ENCODE measurements at regions not wholly inside any gene's neighbourhood (a gene's known extent, or its start where the extent isn't known, plus 50 kb on each side); places are given as distances from the start of the nearest gene placed in this dataset.

- no peak for TF ChIP-seq POLR2AphosphoS5 (IDR thresholded peaks at IDR 0.05; ENCODE audit: insufficient read depth in 1 of 2, low read depth in 1 of 2)
- TF ChIP-seq CTCF (IDR thresholded peaks at IDR 0.05): no peak
- TF ChIP-seq POLR2A (IDR thresholded peaks at IDR 0.05): no peak
- H3K4me3 ChIP-seq: no peak overlapping the region
- DNase-seq (ENCODE audit: extremely low spot score in 2 of 2): no peak
Observed at GRCh38 chr3:72133329-72134011, 348.5 kb upstream of the PROK2 start.

GRCh38 chr3:72131899-72132298 is 347.0 kb upstream of the PROK2 start:
- intact Hi-C loops (cut with DNase I): no loop called here
- H3K36me3 ChIP-seq: no peaks in the 10 kb centered on the region
- TF ChIP-seq POLR2A (IDR thresholded peaks at IDR 0.05) (no peak), CTCF (IDR thresholded peaks at IDR 0.05) (no peak), POLR2AphosphoS5 (IDR thresholded peaks at IDR 0.05; ENCODE audit: insufficient read depth in 1 of 2, low read depth in 1 of 2) (no peak)
- H3K9me3 ChIP-seq: no peaks in the 10 kb centered on the region
- DNase-seq (ENCODE audit: extremely low spot score in 2 of 2): no peak
- H3K4me3 ChIP-seq: no peak overlapping the region
- H3K4me1 ChIP-seq: no peaks in the 10 kb centered on the region
- H3K27me3 ChIP-seq: no peaks in the 10 kb centered on the region
- H3K27ac ChIP-seq: no peak overlapping the region

More at GRCh38 chr3:72133329-72134011, 348.5 kb upstream of the PROK2 start:
- H3K27me3 ChIP-seq: no peaks in the 10 kb centered on the region
- no peaks in the 10 kb centered on the region for H3K36me3 ChIP-seq
- no peaks in the 10 kb centered on the region for H3K9me3 ChIP-seq
- intact Hi-C loops (cut with DNase I): no loop called here
- H3K4me1 ChIP-seq: no peaks in the 10 kb centered on the region
- H3K27ac ChIP-seq: no peak overlapping the region

- H3K27ac ChIP-seq: no peak overlapping the region
- no peak overlapping the region for H3K4me3 ChIP-seq
- no peaks in the 10 kb centered on the region for H3K4me1 ChIP-seq
- no peaks in the 10 kb centered on the region for H3K36me3 ChIP-seq
- H3K9me3 ChIP-seq: no peaks in the 10 kb centered on the region
- H3K27me3 ChIP-seq: no peaks in the 10 kb centered on the region
- TF ChIP-seq POLR2AphosphoS5 (IDR thresholded peaks at IDR 0.05; ENCODE audit: insufficient read depth in 1 of 2, low read depth in 1 of 2) (no peak), CTCF (IDR thresholded peaks at IDR 0.05) (no peak), POLR2A (IDR thresholded peaks at IDR 0.05) (no peak)
- intact Hi-C loops (cut with DNase I): no loop called here
- no peak for DNase-seq (ENCODE audit: extremely low spot score in 2 of 2)
Observed at GRCh38 chr3:72130565-72130964, 345.6 kb upstream of the PROK2 start.

- H3K9me3 ChIP-seq: no peaks in the 10 kb centered on the region
- no peak for DNase-seq (ENCODE audit: extremely low spot score in 2 of 2)
- TF ChIP-seq POLR2A (IDR thresholded peaks at IDR 0.05): no peak
- TF ChIP-seq POLR2AphosphoS5 (IDR thresholded peaks at IDR 0.05; ENCODE audit: insufficient read depth in 1 of 2, low read depth in 1 of 2): no peak
- TF ChIP-seq CTCF (IDR thresholded peaks at IDR 0.05): no peak
- intact Hi-C loops (cut with DNase I): no loop called here
- no peak overlapping the region for H3K4me3 ChIP-seq
- H3K27me3 ChIP-seq: no peaks in the 10 kb centered on the region
- no peak overlapping the region for H3K27ac ChIP-seq
- no peaks in the 10 kb centered on the region for H3K4me1 ChIP-seq
- no peaks in the 10 kb centered on the region for H3K36me3 ChIP-seq
Observed at GRCh38 chr3:72129501-72130094, 344.6 kb upstream of the PROK2 start.

- Histone ChIP-seq H3K9me3 (no peaks in the 10 kb centered on the region), H3K36me3 (no peaks in the 10 kb centered on the region), H3K27me3 (no peaks in the 10 kb centered on the region), H3K4me1 (peaks cover under 1% of the 10 kb centered on the region), H3K27ac (no peak overlapping the region), H3K4me3 (no peak overlapping the region)
- DNase-seq (ENCODE audit: extremely low spot score in 2 of 2): no peak
- TF ChIP-seq CTCF (IDR thresholded peaks at IDR 0.05) (no peak), POLR2A (IDR thresholded peaks at IDR 0.05) (no peak), POLR2AphosphoS5 (IDR thresholded peaks at IDR 0.05; ENCODE audit: insufficient read depth in 1 of 2, low read depth in 1 of 2) (no peak)
- intact Hi-C loops (cut with DNase I): no loop called here
Observed at GRCh38 chr3:72128921-72129320, 344.0 kb upstream of the PROK2 start.

Measured in vagina (tissue), 2 donors.